ENCODE measurements at regions not wholly inside any gene's neighbourhood (a gene's known extent, or its start where the extent isn't known, plus 50 kb on each side); places are given as distances from the start of the nearest gene placed in this dataset.

DNA sequence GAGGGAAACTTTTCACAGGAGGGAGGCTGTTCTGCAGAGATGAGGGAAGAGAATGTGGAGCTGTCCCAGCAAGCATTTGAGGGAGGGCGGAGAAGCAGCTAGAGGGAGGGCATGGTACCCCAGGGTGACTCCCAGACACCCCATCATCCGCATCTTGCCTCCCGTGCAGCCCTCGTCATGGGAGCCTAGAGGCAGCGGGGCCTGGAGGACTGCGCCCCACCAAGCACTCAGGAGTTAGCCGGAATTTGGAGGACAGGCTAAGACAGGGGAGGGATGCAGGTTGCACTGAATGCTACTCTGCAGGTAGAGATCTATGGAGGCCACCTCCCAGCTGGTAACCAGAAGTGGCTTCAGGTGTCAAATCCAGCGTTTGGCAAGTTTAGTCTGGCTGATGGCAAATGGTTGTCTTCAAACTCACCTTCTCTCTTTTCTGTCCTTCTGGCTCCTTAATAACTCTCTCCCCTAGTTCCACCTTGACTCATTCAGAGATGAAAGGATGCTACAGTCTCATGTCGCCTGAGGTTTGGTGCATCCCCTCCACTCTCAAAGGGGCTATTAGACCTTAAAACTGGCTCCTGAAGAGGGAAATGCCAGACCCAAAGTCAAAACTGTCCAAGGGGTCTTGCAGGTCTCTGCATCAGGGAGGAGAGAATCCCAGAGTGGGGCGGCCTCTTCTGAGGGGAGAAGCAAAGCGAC, 155.9 kb upstream of the TLE3 start:
- DNase-seq, result no peak

DNA sequence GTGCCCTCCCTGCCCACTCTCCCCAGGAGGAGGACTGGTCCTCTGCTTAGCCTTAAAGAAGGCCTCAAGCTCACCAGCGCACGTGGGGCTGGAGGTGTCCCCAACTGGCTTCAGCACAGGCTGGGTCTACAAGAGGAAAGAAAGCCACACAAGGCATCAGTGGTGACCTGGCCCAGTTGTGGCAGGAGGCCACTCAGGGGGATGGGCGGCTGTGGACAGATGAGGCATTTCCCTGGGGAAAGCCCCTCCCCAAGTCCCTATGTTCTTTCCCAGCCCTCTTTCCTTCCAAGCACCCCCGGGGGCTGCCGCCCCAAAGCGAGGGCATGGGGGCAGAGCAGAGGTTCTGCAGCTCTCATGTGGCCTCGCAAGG, 155.2 kb upstream of the TLE3 start:
- no peak for DNase-seq

- DNase-seq, result no peak
Measured at GRCh38 chr15:70252056-70252950, 154.6 kb upstream of the TLE3 start.

GRCh38 chr15:70251246-70251990, 153.7 kb upstream of the TLE3 start:
- DNase-seq, result no peak

- no peak for DNase-seq
Measured at GRCh38 chr15:70250208-70251201, 152.8 kb upstream of the TLE3 start.

GRCh38 chr15:70249616-70250015, 151.9 kb upstream of the TLE3 start:
- DNase-seq, result no peak

DNA sequence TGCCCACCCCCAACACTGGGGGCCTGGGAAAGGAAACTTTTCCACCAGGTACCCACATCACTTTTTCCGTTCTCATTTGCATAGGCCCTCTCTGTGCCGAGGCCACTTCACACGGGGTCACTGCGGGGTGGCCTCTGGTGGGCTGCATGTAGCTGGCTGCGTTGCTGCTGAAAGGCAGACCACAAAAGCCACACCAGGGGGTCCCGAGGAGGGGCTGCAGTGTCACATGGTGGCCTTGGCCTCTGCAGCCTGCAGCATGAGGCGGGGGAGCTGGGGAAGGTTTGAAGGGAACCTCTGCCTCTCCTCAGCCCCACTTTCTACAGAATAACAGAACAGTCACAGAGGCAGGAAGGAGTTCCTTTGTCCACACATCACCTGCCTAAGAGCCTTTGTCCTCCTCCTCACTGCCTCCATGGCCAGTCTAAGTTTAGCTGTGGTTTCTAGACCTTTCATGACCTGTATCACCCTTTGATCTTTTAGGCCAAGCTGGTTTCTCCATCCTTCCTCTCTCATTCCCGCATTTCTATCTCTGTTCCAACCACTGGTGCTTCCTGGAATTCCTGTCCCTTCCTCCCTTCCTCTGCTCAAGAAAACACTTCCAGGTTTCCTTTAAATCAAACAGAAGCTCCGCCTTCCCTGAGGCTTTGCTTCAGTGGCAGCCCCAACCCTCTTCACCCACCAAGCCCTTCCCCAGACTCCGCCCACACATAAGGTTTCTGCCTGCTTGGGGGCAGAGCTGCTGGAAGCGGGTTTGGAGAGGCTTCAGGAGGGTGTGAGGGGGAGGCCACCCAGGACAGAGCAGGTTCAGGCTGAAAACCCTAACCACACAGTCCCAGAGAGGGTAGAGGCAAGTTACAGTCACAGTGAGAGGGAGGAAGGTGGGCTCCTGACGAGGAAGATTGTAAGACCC, 150.7 kb upstream of the TLE3 start:
- DNase-seq, result no peak

DNA sequence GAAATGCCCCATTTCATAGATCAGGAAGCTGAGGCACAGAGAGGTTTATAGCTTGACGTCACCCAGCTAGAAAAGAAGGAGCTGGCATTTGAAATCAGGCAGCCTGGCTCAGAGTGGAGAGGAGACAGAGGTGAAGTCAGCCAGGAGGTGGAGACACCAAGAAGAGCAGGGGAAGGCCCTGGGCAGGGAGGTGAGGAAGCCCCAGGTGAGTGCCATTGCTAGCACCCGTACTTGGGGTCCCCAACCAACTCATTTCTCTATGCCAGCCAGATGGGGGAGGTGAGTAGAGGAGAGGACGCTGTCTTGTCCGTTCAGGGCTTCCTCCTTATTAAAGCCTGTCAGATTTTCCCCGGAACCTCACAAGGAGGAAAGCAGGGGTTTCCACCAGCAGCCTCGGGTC, 149.6 kb upstream of the TLE3 start:
- DNase-seq, result no peak

GRCh38 chr15:70246623-70247220, 149.0 kb upstream of the TLE3 start:
- no peak for DNase-seq

GRCh38 chr15:70245932-70246622, 148.4 kb upstream of the TLE3 start:
- no peak for DNase-seq

DNA sequence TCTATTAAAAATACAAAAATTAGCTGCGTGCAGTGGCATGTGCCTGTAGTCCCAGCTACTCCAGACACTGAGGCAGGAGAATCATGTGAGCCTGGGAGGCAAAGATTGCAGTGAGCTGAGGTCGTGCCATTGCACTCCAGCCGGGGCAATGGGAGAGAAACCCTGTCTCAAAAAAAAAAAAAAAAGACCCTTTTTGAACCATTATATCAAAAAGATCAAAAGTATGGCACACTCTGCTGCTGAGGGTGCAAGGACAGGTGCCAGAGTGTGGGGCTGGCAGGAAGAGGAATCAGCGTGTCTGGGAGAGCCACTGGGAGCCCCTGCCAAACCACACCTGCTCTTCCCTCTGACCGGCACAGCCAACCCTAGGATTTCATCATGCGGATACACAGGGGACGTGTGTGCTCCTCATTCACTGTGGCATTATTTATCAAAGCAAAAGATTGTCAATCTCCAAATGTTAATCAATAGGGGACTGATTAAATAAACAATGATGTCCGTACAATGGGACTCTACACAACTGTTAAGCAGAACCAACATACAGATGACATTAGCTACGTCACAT, 147.3 kb upstream of the TLE3 start:
- DNase-seq, result no peak

DNA sequence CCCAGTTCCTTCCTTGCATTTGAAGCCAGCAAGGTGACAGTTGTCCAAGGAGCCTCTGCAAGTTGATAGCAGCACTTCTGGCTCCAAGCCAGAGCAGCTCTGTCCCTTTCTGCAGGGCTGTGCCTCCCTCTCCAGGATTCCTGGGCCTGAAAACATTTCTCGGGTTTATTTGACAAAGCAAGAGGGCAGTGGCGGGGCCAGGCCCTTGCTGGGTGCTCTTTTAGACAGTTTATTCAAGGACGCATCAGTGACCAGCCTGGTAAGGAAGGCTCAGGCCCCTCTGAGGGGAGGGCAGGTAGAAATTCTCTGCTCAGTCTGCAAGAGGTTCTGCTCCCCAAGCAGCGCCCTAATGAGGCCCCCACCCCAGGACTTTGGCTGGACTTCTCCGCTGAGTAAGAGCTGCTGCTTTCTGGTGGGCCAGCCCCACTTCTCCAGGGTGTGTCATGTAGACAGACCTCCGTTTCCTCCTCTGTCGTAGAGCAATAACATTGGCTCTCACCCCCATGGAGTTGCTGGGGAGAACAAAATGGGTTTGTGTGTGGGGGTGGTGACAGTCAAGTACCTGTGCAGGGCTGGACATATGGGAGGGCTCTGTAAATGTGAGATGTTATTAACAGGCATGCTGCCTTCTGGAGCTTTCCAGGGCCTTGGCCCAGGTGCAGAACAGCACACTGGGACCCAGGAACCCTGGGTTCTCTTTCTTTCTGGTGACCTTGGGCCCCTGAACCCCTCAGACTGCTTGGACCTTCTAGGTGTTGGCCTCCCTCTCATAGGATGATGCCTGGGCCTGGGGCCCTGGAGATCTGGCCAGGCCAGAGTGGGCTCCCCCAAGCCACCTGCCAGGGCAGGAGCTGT, 146.2 kb upstream of the TLE3 start:
- DNase-seq, result no peak

DNA sequence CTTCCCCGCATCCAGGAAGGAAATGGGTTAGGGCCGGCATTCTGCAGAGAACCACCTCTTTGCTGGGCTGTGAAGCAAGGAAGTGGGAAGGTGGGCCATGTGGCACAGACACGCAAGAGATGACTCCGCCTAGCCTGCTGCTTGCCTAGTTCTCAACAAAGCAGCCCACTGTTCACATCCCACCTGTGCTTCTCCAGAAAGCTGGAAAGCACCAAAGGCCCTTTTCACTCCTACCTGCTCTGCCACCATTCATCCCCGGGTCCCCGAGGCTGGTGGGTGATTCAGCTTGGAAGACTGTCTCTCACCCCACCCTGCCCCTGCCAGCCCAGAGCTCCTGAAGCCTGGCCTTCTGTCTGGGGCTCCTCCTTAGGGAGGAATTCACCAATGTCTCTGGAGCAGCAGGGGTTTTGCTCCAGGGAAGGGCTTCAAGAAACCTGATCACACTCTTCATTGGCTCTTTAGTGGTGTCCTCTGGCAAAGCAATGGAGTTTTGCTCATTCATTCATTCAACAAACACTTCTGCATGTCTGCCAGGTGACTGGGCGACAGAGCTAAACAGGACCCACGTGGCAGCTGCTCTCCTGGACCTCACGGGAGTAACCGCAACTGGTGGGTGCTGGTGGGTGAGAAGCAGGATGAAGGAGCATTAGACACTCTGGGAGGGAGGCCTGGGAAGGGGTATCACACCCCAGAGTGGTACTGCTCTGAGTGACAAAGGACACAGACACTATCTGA, 145.4 kb upstream of the TLE3 start:
- DNase-seq, result no peak

- DNase-seq, result no peak
Measured at GRCh38 chr15:70241561-70242320, 144.0 kb upstream of the TLE3 start.

- DNase-seq, result no peak
Measured at GRCh38 chr15:70240820-70241430, 143.2 kb upstream of the TLE3 start.

- no peak for DNase-seq
Measured at GRCh38 chr15:70240082-70240481, 142.4 kb upstream of the TLE3 start.

DNA sequence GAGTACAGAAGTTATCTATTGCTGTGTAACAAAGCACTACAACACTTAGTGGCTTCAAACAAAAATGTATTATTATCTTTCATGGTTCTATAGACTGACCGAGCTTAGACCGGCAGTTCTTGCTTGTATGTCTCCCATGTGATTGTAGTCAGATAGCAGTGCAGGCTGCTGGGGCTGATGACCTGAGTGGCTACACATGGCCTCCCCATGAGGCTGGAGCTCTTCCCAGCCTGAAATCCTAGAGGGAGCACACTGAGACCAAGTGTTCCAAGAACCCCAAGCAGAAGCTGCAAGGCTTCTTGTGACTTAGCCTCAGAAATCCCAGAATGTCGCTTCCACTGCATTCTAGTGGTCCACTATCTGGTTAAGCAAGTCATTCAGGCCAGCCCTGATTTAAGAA, 141.2 kb upstream of the TLE3 start:
- no peak for DNase-seq

Measured in NCI-H2081 treated with DMSO at 0.1 percent for 48 hours (cell line).